KOPT-K1 (cell line): ENCODE measurements at regions not wholly inside any gene's neighbourhood (a gene's known extent, or its start where the extent isn't known, plus 50 kb on each side); places are given as distances from the start of the nearest gene placed in this dataset.
"Not testable (repeated sequence)": the region's sequence is repeated elsewhere in the genome, so short reads cannot be mapped to it uniquely, and the experiment has no call there.

Experiments used
- H3K27ac ChIP-seq: fragments of 200-600 bp; sonication (generic); 2 replicates; pipeline ENCODE4 v1.5.1; 2016; ENCODE audit warnings: antibody characterized with exemption, mild to moderate bottlenecking, low read depth, low read length; ENCODE audit not compliant: poor library complexity, severe bottlenecking
- H3K36me3 ChIP-seq: fragments of 200-600 bp; sonication (generic); 2 replicates; pipeline ENCODE4 v1.5.1; 2017; ENCODE audit warnings: antibody characterized with exemption, mild to moderate bottlenecking, low read length, moderate library complexity; ENCODE audit not compliant: insufficient read depth
- H3K9me3 ChIP-seq: fragments of 200-600 bp; sonication (generic); 2 replicates; pipeline ENCODE4 v1.5.1; 2017; ENCODE audit warnings: antibody characterized with exemption, low read length, mild to moderate bottlenecking; ENCODE audit not compliant: insufficient read depth, poor library complexity, severe bottlenecking

DNA sequence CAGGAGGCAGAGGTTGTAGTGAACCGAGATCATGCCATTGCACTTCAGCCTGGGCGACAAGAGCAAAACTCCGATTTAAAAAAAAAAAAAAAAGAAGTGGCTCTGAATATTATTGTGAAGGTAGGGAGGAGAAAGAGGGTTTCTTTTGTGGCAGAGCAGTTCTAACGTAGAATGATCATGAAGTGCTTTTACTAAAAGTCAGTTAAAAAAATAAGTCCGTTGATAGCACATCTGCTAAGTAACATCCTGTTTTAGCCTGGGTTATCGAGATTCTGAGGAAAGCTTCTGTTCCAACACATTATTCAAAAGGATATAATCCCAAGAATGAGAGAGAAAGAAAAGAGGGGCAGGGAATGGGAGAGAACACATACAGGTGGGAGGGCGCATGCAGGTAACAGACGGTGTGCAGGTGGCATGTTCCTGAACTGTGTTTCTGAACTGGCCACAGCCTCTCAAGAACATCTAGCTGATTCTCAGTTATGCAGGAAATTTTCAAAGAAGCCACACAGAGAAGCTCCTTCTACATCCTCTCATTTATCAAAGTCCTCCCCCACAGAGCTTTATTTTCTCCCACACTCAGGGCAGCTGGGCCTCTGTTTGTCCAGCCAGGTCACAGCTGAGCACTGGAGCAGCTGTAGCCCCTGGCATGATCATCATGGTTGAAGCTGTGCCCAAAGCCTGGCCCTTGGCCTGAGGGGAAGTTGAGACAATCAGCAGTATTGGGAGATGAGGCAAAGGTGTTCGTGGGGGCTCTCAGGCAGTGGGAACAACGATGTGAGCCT, 342.3 kb downstream of the ZNF674 start:
- H3K36me3 ChIP-seq: no peaks in the 10 kb centered on the region
- peak overlapping the region; percentile 65 for H3K27ac ChIP-seq
- no peaks in the 10 kb centered on the region for H3K9me3 ChIP-seq

DNA sequence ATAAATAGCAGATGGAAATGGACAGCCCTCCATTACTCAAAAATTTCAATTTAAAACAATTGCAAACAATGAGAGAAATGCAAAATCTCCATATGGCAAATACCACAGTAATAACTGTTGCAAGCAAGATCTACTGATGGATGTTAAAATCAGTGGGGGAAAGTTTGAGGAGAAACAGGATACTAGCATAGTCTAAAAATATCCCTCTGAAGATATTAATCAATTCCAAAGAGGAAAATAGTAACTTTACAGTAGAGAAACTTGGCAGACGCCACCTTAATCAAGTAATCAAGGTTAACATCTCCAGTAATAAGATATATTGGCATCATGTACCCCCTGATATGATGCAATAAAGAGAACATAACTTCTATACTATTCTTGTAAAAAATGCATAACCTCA, 344.8 kb downstream of the ZNF674 start:
- Histone ChIP-seq H3K36me3 (no peaks in the 10 kb centered on the region), H3K9me3 (peaks cover 5% of the 10 kb centered on the region), H3K27ac (no peak overlapping the region)

DNA sequence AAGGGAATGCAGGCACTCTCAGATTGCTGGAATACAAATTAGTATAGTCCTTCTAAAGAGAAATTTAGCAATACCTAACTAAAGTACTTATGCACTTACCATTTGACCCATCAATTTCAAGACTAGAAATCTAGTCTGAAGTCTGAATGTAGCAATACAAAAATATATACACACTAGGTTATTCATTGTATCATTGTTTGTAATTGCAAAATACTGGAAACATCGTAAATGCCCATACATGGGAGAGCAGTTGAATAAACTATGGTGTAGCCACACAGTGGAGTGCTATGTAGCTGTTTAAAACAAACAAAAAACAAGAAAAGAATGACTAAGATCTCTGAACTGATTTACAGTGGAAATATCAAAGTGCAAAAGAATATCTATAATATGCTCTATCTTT, 346.4 kb downstream of the ZNF674 start:
- Histone ChIP-seq H3K27ac (no peak overlapping the region), H3K9me3 (peaks cover 5% of the 10 kb centered on the region), H3K36me3 (no peaks in the 10 kb centered on the region)

DNA sequence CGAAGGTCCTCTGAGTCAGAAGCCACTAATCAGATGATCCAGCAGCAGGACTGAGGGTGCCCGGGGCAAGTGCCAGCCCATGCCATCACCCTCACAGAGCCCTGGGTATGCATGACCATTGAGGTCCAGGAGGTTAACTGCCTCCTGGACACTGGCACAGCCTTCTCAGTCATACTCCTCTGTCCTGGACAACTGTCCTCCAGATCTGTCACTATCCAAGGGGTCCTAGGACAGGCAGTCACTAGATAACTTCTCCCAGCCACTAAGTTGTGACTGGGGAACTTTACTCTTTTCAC, 358.5 kb downstream of the ZNF674 start:
- not testable (repeated sequence) for H3K36me3 ChIP-seq, H3K27ac ChIP-seq, H3K9me3 ChIP-seq

- no peaks in the 10 kb centered on the region for H3K9me3 ChIP-seq
- H3K27ac ChIP-seq: no peak overlapping the region
- H3K36me3 ChIP-seq: no peaks in the 10 kb centered on the region
These were observed 359.1 kb downstream of the ZNF674 start for GRCh38 chrX:46185923-46186810.

GRCh38 chrX:46184749-46185148, 360.5 kb downstream of the ZNF674 start:
- Histone ChIP-seq H3K27ac (no peak overlapping the region), H3K9me3 (no peaks in the 10 kb centered on the region), H3K36me3 (no peaks in the 10 kb centered on the region)

DNA sequence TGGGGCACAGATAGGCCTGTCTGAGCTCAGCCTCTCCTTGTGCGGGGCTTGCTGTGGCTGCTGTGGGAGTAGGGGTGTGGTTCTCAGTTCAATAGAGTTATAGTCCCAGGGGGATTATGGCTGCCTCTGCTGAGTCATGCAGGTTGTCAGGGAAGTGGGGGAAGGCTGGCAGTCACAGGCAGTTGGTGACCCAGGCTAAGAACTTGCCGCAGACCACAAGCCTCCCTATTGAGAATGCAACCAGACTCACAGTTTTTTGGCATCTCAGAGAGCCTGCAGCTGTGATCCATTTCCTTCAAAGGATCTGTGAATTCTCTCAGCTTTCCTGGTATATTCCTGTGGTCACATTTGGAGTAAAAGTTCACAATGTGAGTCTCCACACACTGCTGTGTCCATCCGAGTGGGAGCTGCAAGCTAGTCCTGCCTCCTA, 364.9 kb downstream of the ZNF674 start:
- Histone ChIP-seq H3K9me3 (no peaks in the 10 kb centered on the region), H3K27ac (peak overlapping the region; percentile 79), H3K36me3 (no peaks in the 10 kb centered on the region)

DNA sequence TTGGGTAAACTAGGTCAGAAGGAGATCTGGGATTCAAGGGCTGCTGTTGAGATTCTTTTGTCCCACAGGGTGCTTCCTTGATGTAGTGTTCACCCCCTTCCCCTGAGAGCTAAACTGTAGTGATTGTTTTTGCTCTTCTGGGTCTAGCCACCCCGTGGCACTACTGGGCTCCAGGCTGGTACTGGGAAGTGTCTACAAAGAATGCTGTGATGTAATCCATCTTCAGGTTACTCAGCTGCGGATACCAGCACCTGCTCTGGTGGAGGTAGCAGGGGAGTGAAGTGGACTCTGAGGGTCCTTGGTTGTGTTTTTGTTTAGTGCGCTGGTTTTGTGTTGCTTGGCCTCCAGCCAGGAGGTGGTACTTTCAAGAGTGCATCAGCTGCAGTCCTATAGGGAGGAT, 365.5 kb downstream of the ZNF674 start:
- H3K9me3 ChIP-seq: no peaks in the 10 kb centered on the region
- no peaks in the 10 kb centered on the region for H3K36me3 ChIP-seq
- peak overlapping the region; percentile 79 for H3K27ac ChIP-seq

GRCh38 chrX:46178763-46179162, 366.5 kb downstream of the ZNF674 start:
- H3K27ac ChIP-seq: peak overlapping the region; percentile 79
- no peaks in the 10 kb centered on the region for H3K36me3 ChIP-seq
- H3K9me3 ChIP-seq: no peaks in the 10 kb centered on the region

- Histone ChIP-seq H3K36me3 (no peaks in the 10 kb centered on the region), H3K27ac (no peak overlapping the region), H3K9me3 (no peaks in the 10 kb centered on the region)
These were observed 372.1 kb downstream of the ZNF674 start for GRCh38 chrX:46173159-46173558.

DNA sequence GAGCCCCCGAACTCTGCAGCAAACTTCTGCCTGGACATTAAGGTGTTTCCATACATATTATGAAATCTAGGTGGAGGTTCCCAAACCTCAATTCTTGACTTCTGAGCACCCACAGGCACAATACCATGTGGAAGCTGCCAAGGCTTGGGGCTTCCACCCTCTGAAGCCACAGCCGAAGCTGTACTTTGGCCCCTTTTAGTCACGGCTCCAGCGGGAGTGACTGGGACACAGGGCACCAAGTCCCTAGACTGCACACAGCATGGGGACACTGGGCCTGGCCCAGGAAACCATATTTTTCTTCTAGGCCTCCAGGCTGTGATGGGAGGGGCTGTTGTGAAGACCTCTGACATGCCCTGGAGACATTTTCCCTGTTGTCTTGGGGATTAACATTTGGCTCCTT, 373.8 kb downstream of the ZNF674 start:
- not testable (repeated sequence) for H3K27ac ChIP-seq, H3K36me3 ChIP-seq, H3K9me3 ChIP-seq

DNA sequence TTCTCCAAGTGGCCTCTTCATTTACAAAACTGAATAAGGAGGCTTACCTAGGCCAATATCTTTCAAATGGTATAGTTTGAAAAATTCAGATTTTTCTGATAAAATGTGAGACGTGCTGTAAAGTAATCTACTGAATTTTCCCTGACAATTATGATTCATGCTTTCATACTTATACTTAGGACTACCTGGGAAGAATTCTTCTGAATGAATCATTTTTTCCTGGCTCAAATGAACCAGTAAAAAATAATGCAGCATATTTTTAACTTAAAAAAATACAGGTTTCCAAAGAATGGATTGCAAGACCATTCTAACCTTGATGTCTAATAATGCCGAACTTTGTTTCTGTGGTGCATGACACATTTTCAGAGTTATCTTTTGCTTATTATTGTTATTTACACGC, 375.4 kb downstream of the ZNF674 start:
- Histone ChIP-seq H3K9me3 (no peaks in the 10 kb centered on the region), H3K36me3 (no peaks in the 10 kb centered on the region), H3K27ac (no peak overlapping the region)

DNA sequence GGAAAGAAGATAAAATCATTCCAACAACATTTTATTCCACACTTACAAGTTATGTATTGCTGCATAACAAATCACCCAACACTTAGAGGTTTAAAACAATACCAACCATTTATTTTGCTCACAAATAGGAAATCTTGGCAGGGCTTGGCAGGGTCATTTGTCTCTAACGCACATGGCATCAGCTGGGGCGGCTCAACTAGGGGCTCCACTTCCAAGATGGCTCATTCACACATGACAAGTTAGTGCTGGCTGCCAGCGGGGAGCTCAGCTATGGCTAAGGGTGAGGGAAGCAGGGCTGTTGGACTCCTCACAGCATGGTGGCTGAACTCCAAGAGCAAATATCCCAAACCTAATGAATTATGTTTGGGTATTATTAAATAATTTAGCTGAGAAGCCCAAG, 377.0 kb downstream of the ZNF674 start:
- H3K9me3 ChIP-seq: no peaks in the 10 kb centered on the region
- no peak overlapping the region for H3K27ac ChIP-seq
- H3K36me3 ChIP-seq: no peaks in the 10 kb centered on the region

- Histone ChIP-seq H3K36me3 (no peaks in the 10 kb centered on the region), H3K27ac (no peak overlapping the region), H3K9me3 (no peaks in the 10 kb centered on the region)
These were observed 379.4 kb downstream of the ZNF674 start for GRCh38 chrX:46165866-46166265.

DNA sequence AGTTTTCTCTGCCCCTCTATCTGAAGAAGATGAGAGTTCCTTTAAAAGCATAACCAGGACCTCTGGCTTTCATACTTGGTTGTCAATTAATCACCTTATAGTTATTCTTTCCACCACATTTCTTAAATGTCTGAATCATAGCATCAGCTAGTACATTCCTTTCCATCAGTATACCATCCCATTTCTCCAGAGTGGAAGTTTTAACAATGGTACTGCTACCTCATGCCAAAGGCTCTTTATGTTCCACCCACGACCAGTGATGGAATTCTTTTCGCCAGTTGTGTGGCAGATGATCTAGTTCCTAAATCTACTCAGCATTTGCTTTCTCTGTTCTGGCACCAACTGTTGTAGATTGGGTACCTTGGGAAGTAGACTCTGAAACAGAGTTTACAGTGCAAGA, 379.8 kb downstream of the ZNF674 start:
- Histone ChIP-seq H3K9me3 (no peaks in the 10 kb centered on the region), H3K36me3 (no peaks in the 10 kb centered on the region), H3K27ac (no peak overlapping the region)

DNA sequence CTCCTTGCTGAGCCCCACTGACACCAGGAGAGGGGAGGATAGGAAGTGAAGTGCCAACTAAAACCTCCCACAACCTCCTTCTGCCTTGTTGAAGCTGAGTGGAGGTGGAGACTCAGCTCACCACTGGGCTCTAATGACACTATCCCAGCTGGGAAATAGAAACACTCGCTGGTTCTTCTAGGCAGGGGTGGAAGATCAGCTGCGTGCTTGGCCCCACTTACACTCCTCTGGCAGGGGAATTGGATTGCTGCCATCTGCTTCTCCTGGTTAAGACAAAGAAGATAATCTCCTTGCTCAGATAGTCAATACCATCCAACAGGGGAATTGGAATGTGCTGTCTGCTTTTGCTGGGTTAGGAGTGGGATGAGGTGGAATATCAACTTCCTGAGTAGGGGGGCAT, 392.5 kb downstream of the ZNF674 start:
- Histone ChIP-seq H3K36me3 (no peaks in the 10 kb centered on the region), H3K27ac (no peak overlapping the region), H3K9me3 (no peaks in the 10 kb centered on the region)
